ENCODE measurements at regions not wholly inside any gene's neighbourhood (a gene's known extent, or its start where the extent isn't known, plus 50 kb on each side); places are given as distances from the start of the nearest gene placed in this dataset.

DNA sequence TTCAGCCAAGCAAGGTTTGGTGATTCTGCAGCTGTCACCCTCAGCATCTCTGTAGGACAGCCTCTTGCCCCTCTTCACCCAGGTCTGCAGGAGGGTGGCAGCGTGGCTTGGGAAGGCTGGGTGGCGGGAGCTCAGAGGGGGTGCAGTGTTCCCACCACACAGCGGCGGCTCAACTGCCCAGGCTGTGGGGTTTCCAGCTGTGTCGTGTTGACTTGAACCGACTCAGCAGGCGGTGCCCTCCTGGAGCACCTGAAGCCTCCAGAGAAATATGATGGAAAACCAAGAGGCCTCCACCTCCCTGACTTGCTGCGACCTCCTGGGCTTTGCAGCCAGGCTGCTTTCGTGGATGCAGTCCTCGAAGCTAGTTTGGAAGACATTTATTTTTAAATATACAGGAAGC lies 68.0 kb upstream of the KLF6 start:
- Histone ChIP-seq H3K36me3 (ENCODE audit: insufficient read depth, low read length) (no peaks in the 10 kb centered on the region), H3K9ac (ENCODE audit: low read depth, low read length) (peak overlapping the region; percentile 77), H3K4me2 (ENCODE audit: low read length) (no peak overlapping the region), H3K9me3 (replicated peaks; ENCODE audit: low read length) (no peaks in the 10 kb centered on the region), H3K4me1 (ENCODE audit: control insufficient read depth, insufficient read depth, low read length) (peaks cover 54% of the 10 kb centered on the region), H3K27me3 (ENCODE audit: control insufficient read depth, insufficient read depth, low read length) (no peaks in the 10 kb centered on the region), H3K4me3 (ENCODE audit: low read length) (no peak overlapping the region)

GRCh38 chr10:3852147-3852904 lies 67.3 kb upstream of the KLF6 start:
- Histone ChIP-seq H3K36me3 (ENCODE audit: insufficient read depth, low read length) (no peaks in the 10 kb centered on the region), H3K27me3 (ENCODE audit: control insufficient read depth, insufficient read depth, low read length) (no peaks in the 10 kb centered on the region), H3K9me3 (replicated peaks; ENCODE audit: low read length) (no peaks in the 10 kb centered on the region), H3K9ac (ENCODE audit: low read depth, low read length) (peak overlapping the region; percentile 77), H3K4me2 (ENCODE audit: low read length) (peak overlapping the region; percentile 57), H3K4me3 (ENCODE audit: low read length) (peak overlapping the region; percentile 6), H3K4me1 (ENCODE audit: control insufficient read depth, insufficient read depth, low read length) (peaks cover 60% of the 10 kb centered on the region)

GRCh38 chr10:3850999-3851937 lies 66.3 kb upstream of the KLF6 start:
- peak overlapping the region; percentile 6 for H3K4me3 ChIP-seq (ENCODE audit: low read length)
- H3K27me3 ChIP-seq (ENCODE audit: control insufficient read depth, insufficient read depth, low read length): no peaks in the 10 kb centered on the region
- peak overlapping the region; percentile 51 for H3K4me2 ChIP-seq (ENCODE audit: low read length)
- peak overlapping the region; percentile 77 for H3K9ac ChIP-seq (ENCODE audit: low read depth, low read length)
- H3K9me3 ChIP-seq (replicated peaks; ENCODE audit: low read length): no peaks in the 10 kb centered on the region
- peaks cover 60% of the 10 kb centered on the region for H3K4me1 ChIP-seq (ENCODE audit: control insufficient read depth, insufficient read depth, low read length)
- no peaks in the 10 kb centered on the region for H3K36me3 ChIP-seq (ENCODE audit: insufficient read depth, low read length)

DNA sequence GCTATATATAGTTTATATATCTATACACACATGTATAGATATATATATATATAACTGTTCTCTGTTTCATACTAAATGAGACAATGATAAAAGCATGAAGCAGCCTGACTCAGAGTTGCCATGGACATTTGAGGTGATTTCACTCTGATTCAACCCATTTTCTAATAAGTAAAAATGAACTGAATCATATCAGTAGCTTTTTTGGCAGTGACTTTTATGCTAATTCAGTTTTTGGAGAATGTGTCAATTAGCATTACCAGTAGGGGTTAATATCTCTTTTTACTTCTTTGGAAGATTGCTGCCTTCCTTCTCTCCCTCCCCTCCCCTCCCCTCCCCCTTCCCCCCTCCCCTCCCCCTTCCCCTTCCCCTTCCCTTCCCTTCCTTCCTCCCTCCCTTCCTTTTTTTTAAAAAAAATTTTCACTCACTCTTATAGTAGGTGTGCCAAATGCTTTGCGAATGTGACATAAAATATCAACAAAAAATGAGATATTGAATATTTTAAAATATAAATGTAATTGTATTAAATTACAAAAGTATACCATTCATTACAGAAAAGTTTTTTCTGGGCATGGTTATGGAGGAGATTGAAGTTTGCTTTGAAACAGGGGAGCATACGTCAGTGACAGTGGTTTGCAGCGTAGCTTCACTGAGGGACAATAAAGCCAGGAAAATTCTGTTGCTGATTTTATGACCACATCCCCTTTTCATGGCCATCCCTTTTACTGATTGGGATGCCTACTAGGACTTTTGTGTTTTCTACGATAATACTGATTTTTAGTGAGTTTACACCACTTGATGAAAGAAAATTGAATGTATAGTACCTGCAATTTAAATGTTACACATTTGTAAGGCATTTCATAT lies 64.0 kb upstream of the KLF6 start:
- Histone ChIP-seq H3K36me3 (ENCODE audit: insufficient read depth, low read length) (no peaks in the 10 kb centered on the region), H3K9ac (ENCODE audit: low read depth, low read length) (peak overlapping the region; percentile 63), H3K4me2 (ENCODE audit: low read length) (peak overlapping the region; percentile 62), H3K27me3 (ENCODE audit: control insufficient read depth, insufficient read depth, low read length) (no peaks in the 10 kb centered on the region), H3K9me3 (replicated peaks; ENCODE audit: low read length) (no peaks in the 10 kb centered on the region), H3K4me1 (ENCODE audit: control insufficient read depth, insufficient read depth, low read length) (peaks cover 58% of the 10 kb centered on the region), H3K4me3 (ENCODE audit: low read length) (no peak overlapping the region)

GRCh38 chr10:3848005-3848774 lies 63.2 kb upstream of the KLF6 start:
- Histone ChIP-seq H3K4me2 (ENCODE audit: low read length) (peak overlapping the region; percentile 62), H3K9ac (ENCODE audit: low read depth, low read length) (peak overlapping the region; percentile 63), H3K4me3 (ENCODE audit: low read length) (peak overlapping the region; percentile 3)

GRCh38 chr10:3846736-3847135 lies 61.7 kb upstream of the KLF6 start:
- Histone ChIP-seq H3K27me3 (ENCODE audit: control insufficient read depth, insufficient read depth, low read length) (no peaks in the 10 kb centered on the region), H3K9me3 (replicated peaks; ENCODE audit: low read length) (no peaks in the 10 kb centered on the region), H3K9ac (ENCODE audit: low read depth, low read length) (no peak overlapping the region), H3K36me3 (ENCODE audit: insufficient read depth, low read length) (no peaks in the 10 kb centered on the region), H3K4me1 (ENCODE audit: control insufficient read depth, insufficient read depth, low read length) (peaks cover 37% of the 10 kb centered on the region), H3K4me2 (ENCODE audit: low read length) (no peak overlapping the region), H3K4me3 (ENCODE audit: low read length) (no peak overlapping the region)

More at GRCh38 chr10:3848005-3848774, 63.2 kb upstream of the KLF6 start:
- H3K27me3 ChIP-seq (ENCODE audit: control insufficient read depth, insufficient read depth, low read length): no peaks in the 10 kb centered on the region
- H3K9me3 ChIP-seq (replicated peaks; ENCODE audit: low read length): no peaks in the 10 kb centered on the region
- H3K4me1 ChIP-seq (ENCODE audit: control insufficient read depth, insufficient read depth, low read length): peaks cover 50% of the 10 kb centered on the region
- no peaks in the 10 kb centered on the region for H3K36me3 ChIP-seq (ENCODE audit: insufficient read depth, low read length)

- no peak overlapping the region for H3K9ac ChIP-seq (ENCODE audit: low read depth, low read length)
- no peaks in the 10 kb centered on the region for H3K27me3 ChIP-seq (ENCODE audit: control insufficient read depth, insufficient read depth, low read length)
- H3K4me2 ChIP-seq (ENCODE audit: low read length): no peak overlapping the region
- H3K36me3 ChIP-seq (ENCODE audit: insufficient read depth, low read length): no peaks in the 10 kb centered on the region
- H3K9me3 ChIP-seq (replicated peaks; ENCODE audit: low read length): no peaks in the 10 kb centered on the region
- H3K4me3 ChIP-seq (ENCODE audit: low read length): no peak overlapping the region
- peaks cover 29% of the 10 kb centered on the region for H3K4me1 ChIP-seq (ENCODE audit: control insufficient read depth, insufficient read depth, low read length)
These were observed 59.5 kb upstream of the KLF6 start for GRCh38 chr10:3844491-3845025.

DNA sequence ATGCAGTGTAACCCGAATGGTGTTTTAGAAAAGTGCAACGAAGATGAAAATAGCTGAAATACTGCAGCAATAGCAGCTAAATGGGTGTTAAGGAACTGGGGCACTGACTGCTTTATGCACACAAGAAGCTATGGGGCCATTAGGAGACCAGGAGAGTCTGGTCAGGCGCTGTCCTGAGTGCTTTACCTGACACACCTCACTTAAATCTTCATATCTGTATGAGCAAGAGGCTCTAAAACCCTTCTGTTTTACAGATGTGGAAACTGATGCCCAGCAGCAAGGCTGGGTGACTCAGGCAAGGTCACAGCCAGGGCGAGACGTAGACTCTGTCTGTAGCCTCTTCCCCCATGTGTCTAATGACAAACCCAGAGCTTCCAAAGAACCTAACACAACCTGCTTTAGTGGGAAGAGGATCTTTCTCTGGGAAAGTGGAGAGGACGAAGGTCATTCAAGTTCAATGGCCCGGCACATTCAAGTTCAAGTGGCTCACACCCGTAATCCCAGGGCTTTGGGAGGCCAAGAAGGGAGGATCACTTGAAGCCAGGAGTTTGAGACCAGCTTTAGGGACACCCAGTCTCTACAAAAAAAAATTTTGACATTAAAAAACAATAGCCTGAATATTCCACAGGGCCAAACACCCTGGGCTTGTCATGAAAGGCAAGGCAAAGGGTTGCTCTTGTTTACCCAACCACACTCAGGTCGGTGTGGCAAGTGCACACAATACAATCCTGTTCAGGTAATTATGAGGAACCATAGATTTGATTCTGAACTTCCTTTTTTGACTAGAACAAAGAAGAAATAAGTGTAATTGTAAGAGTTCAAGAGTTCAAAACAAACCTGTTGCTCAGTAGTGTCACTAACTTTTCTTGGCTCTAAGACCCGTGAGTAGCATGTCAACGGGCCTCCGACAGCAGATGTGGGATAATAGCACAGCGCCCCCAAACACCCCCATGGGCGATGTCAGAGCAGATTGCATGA lies 53.7 kb upstream of the KLF6 start:
- Histone ChIP-seq H3K4me1 (ENCODE audit: control insufficient read depth, insufficient read depth, low read length) (peaks cover 11% of the 10 kb centered on the region), H3K27me3 (ENCODE audit: control insufficient read depth, insufficient read depth, low read length) (no peaks in the 10 kb centered on the region), H3K4me2 (ENCODE audit: low read length) (no peak overlapping the region), H3K4me3 (ENCODE audit: low read length) (no peak overlapping the region), H3K9ac (ENCODE audit: low read depth, low read length) (no peak overlapping the region), H3K9me3 (replicated peaks; ENCODE audit: low read length) (no peaks in the 10 kb centered on the region), H3K36me3 (ENCODE audit: insufficient read depth, low read length) (no peaks in the 10 kb centered on the region)

DNA sequence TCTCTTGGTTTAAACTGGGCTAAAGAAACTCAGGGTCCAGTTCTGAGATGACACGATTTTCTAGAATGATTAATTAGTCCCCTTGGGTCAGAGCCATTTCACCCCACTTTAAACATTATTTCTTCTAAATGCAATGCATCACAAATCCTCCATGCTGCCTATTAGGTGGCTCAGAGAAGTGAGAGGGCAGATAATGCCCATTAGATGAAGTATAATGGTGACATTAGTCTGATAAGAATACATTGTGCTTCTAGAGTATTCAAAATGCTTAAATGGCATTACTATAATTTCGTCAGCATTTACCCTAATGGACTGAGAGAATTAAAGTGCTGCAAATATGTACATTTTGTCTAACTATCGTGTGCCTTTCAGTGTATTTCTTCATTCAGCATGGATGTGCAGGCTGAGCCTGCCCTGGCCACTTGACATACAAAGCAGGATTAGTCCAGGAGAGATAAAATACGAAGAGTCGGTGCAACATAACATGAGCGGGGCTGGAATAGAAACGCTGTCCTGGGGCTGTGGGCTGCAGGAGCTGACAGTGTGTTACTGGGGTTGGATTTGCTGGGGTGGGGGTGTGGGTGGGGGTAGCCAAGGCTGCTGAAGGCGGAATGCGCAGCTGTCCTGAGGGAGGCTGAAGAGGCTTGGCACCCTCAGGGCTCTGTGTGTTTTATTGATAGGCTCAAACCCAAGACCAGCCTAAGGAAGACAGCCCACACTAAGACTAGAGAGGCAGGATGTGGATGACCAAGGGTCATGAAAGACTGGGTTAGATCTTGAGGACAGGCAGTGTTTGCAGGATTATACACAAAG lies 52.8 kb upstream of the KLF6 start:
- Histone ChIP-seq H3K9me3 (replicated peaks; ENCODE audit: low read length) (no peaks in the 10 kb centered on the region), H3K27me3 (ENCODE audit: control insufficient read depth, insufficient read depth, low read length) (no peaks in the 10 kb centered on the region), H3K9ac (ENCODE audit: low read depth, low read length) (no peak overlapping the region), H3K4me2 (ENCODE audit: low read length) (no peak overlapping the region), H3K36me3 (ENCODE audit: insufficient read depth, low read length) (no peaks in the 10 kb centered on the region), H3K4me1 (ENCODE audit: control insufficient read depth, insufficient read depth, low read length) (peaks cover 11% of the 10 kb centered on the region), H3K4me3 (ENCODE audit: low read length) (no peak overlapping the region)

Data from skeletal muscle satellite cell (primary cell).